Trophoblast cell (in vitro differentiated cells and primary cell): ENCODE measurements at regions not wholly inside any gene's neighbourhood (a gene's known extent, or its start where the extent isn't known, plus 50 kb on each side); places are given as distances from the start of the nearest gene placed in this dataset.

Source experiments
- DNase-seq, 2 donors: peaks; one replicate each; pipeline ENCODE4 v3.0.0-alpha.2; 2016
- H2AFZ ChIP-seq: 2 replicates; pipeline ENCODE4 v1.6.1; 2013; ENCODE audit warnings: low read length, moderate library complexity, mild to moderate bottlenecking; ENCODE audit not compliant: insufficient read depth, poor library complexity
- H2AK5ac ChIP-seq: 2 replicates; pipeline ENCODE4 v1.6.1; 2013; ENCODE audit warnings: mild to moderate bottlenecking, low read length
- H2BK120ac ChIP-seq: 2 replicates; pipeline ENCODE4 v1.6.1; 2013; ENCODE audit warnings: low read length, mild to moderate bottlenecking, moderate library complexity; ENCODE audit not compliant: insufficient read depth, poor library complexity
- H2BK12ac ChIP-seq: 2 replicates; pipeline ENCODE4 v1.6.1; 2013; ENCODE audit warnings: mild to moderate bottlenecking, low read length, moderate library complexity
- H2BK5ac ChIP-seq: 2 replicates; pipeline ENCODE4 v1.6.1; 2013; ENCODE audit warnings: low read length, low read depth, moderate library complexity, mild to moderate bottlenecking; ENCODE audit not compliant: poor library complexity
- H3K14ac ChIP-seq: 2 replicates; pipeline ENCODE4 v1.6.1; 2013; ENCODE audit warnings: mild to moderate bottlenecking, low read length
- H3K18ac ChIP-seq: 2 replicates; pipeline ENCODE4 v1.6.1; 2013; ENCODE audit warnings: mild to moderate bottlenecking, low read length
- H3K23ac ChIP-seq: 2 replicates; pipeline ENCODE4 v1.6.1; 2013; ENCODE audit warnings: low read length
- H3K27ac ChIP-seq: 2 replicates; pipeline ENCODE4 v1.5.1; 2013; ENCODE audit warnings: low read depth, mild to moderate bottlenecking, inconsistent platforms, low read length, moderate library complexity
- H3K27me3 ChIP-seq: 2 replicates; pipeline ENCODE4 v1.6.1; 2013; ENCODE audit warnings: inconsistent platforms, mild to moderate bottlenecking, low read length, moderate library complexity; ENCODE audit not compliant: insufficient read depth
- H3K36me3 ChIP-seq, 2 experiments: 1 replicate in 1 of 2; 2 replicates in 1 of 2; pipeline ENCODE4 v1.6.1; 2013; ENCODE audit warnings: low read length in 2 of 2, mild to moderate bottlenecking in 2 of 2, moderate library complexity in 1 of 2; ENCODE audit not compliant: insufficient read depth in 2 of 2, control insufficient read depth in 1 of 2
- H3K4ac ChIP-seq: 2 replicates; pipeline ENCODE4 v1.6.1; 2013; ENCODE audit warnings: low read depth, mild to moderate bottlenecking, low read length, moderate library complexity
- H3K4me1 ChIP-seq, 2 experiments: 1 replicate in 1 of 2; 2 replicates in 1 of 2; pipeline ENCODE4 v1.6.1; 2013; ENCODE audit warnings: low read length in 2 of 2, mild to moderate bottlenecking in 2 of 2, moderate library complexity in 1 of 2; ENCODE audit not compliant: insufficient read depth in 2 of 2, control insufficient read depth in 1 of 2
- H3K4me2 ChIP-seq: 2 replicates; pipeline ENCODE4 v1.6.1; 2013; ENCODE audit warnings: inconsistent platforms, mild to moderate bottlenecking, low read length, moderate library complexity
- H3K4me3 ChIP-seq: 2 replicates; pipeline ENCODE4 v1.5.1; 2013; ENCODE audit warnings: mild to moderate bottlenecking, low read depth, low read length, inconsistent platforms
- H3K79me1 ChIP-seq: one replicate; pipeline ENCODE4 v1.6.1; 2013; ENCODE audit warnings: low read length
- H3K79me2 ChIP-seq: 2 replicates; pipeline ENCODE4 v1.6.1; 2013; ENCODE audit warnings: low read length, mild to moderate bottlenecking; ENCODE audit not compliant: control insufficient read depth, insufficient read depth, poor library complexity
- H3K9ac ChIP-seq: 2 replicates; pipeline ENCODE4 v1.6.1; 2013; ENCODE audit warnings: mild to moderate bottlenecking, low read length
- H3K9me3 ChIP-seq: 2 replicates; pipeline ENCODE4 v1.6.1; 2013; ENCODE audit warnings: low read depth, mild to moderate bottlenecking, control low read depth, inconsistent platforms, low read length; ENCODE audit not compliant: insufficient read depth
- H4K12ac ChIP-seq: 2 replicates; pipeline ENCODE4 v1.6.1; 2013; ENCODE audit warnings: low read depth, mild to moderate bottlenecking, low read length, moderate library complexity
- H4K8ac ChIP-seq: 2 replicates; pipeline ENCODE4 v1.6.1; 2013; ENCODE audit warnings: low read depth, mild to moderate bottlenecking, low read length, moderate library complexity
- H4K91ac ChIP-seq: one replicate; pipeline ENCODE4 v1.6.1; 2013; ENCODE audit warnings: low read depth, mild to moderate bottlenecking, low read length, moderate library complexity
- WGBS: extraction: QIAGEN DNeasy Blood & Tissue Kit; methylation state at CpG from one replicate; pipeline ENCODE4 v1.1.7; 2013; ENCODE audit warnings: missing lambda C conversion rate; ENCODE audit not compliant: insufficient read length, insufficient coverage; ENCODE audit errors: extremely low coverage; 5-methylcytosine and 5-hydroxymethylcytosine counted together

DNA sequence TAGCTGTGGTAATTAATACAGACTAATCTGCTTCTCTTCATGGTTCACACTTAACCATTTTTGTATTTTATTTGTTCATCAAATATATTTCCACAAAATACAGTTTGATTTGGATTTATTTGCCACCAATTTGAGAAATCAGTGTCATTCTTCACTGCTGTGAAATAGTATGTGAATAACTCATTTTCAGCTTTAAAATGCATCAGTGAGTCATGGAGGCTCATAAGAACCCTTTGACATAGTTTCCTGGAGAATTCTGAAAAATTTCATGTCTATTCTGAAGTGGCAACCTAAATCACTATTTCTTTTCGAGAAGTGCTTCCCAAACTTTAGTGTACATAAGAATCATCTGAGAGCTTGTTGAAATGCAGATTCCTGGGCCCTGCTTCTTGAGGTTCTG, 1026.7 kb upstream of the ACVR2A start:
- H2BK12ac ChIP-seq = no peak overlapping the region
- no peak overlapping the region for H4K8ac ChIP-seq
- H3K79me1 ChIP-seq = no peaks in the 10 kb centered on the region
- H3K79me2 ChIP-seq = no peaks in the 10 kb centered on the region
- no peaks in the 10 kb centered on the region for H3K36me3 ChIP-seq
- H2BK5ac ChIP-seq = no peak overlapping the region
- no peaks in the 10 kb centered on the region for H3K27me3 ChIP-seq
- H2AFZ ChIP-seq = no peak overlapping the region
- H3K4me3 ChIP-seq = no peak overlapping the region
- WGBS = no CpG with 5 or more reads among the region's 1 CpG
- no peak overlapping the region for H3K27ac ChIP-seq
- H4K12ac ChIP-seq = no peak overlapping the region
- H3K4ac ChIP-seq = no peak overlapping the region
- DNase-seq = peak in 1 of 2 donors; percentile 40
- H3K18ac ChIP-seq = no peak overlapping the region
- no peak overlapping the region for H2BK120ac ChIP-seq
- H2AK5ac ChIP-seq = no peak overlapping the region
- peaks cover 0 to 2% of the 10 kb centered on the region in 2 experiments for H3K4me1 ChIP-seq
- H3K9ac ChIP-seq = no peak overlapping the region
- H3K14ac ChIP-seq = no peak overlapping the region
- no peaks in the 10 kb centered on the region for H3K9me3 ChIP-seq
- no peak overlapping the region for H3K23ac ChIP-seq
- H4K91ac ChIP-seq = no peak overlapping the region
- H3K4me2 ChIP-seq = no peak overlapping the region

- Histone ChIP-seq H3K36me3 (no peaks in the 10 kb centered on the region), H2AK5ac (no peak overlapping the region), H3K27ac (no peak overlapping the region), H3K4me2 (no peak overlapping the region), H3K4ac (no peak overlapping the region), H3K23ac (no peak overlapping the region), H2BK120ac (no peak overlapping the region), H3K79me1 (no peaks in the 10 kb centered on the region), H3K27me3 (no peaks in the 10 kb centered on the region), H2BK12ac (no peak overlapping the region), H4K8ac (no peak overlapping the region), H3K9ac (no peak overlapping the region), H4K12ac (no peak overlapping the region), H4K91ac (no peak overlapping the region), H3K4me1 (peaks cover 0 to 2% of the 10 kb centered on the region in 2 experiments), H3K14ac (no peak overlapping the region), H3K18ac (no peak overlapping the region), H3K9me3 (no peaks in the 10 kb centered on the region), H2BK5ac (no peak overlapping the region), H3K4me3 (no peak overlapping the region), H3K79me2 (no peaks in the 10 kb centered on the region), H2AFZ (no peak overlapping the region)
- no CpG with 5 or more reads among the region's 1 CpG for WGBS
- peak in 1 of 2 donors; percentile 22 for DNase-seq
Observed at GRCh38 chr2:146817613-146818012, 1027.2 kb upstream of the ACVR2A start.

GRCh38 chr2:146814971-146815370, 1029.9 kb upstream of the ACVR2A start:
- Histone ChIP-seq H4K91ac (no peak overlapping the region), H3K4me1 (peaks cover 0 to 2% of the 10 kb centered on the region in 2 experiments), H4K12ac (no peak overlapping the region), H3K9me3 (no peaks in the 10 kb centered on the region), H2AFZ (no peak overlapping the region), H3K18ac (no peak overlapping the region), H2BK5ac (no peak overlapping the region), H2BK120ac (no peak overlapping the region), H3K27ac (no peak overlapping the region), H4K8ac (no peak overlapping the region), H3K9ac (no peak overlapping the region), H2BK12ac (no peak overlapping the region), H3K79me1 (no peaks in the 10 kb centered on the region), H3K79me2 (no peaks in the 10 kb centered on the region), H3K4me3 (no peak overlapping the region), H3K23ac (no peak overlapping the region), H3K14ac (no peak overlapping the region), H3K36me3 (no peaks in the 10 kb centered on the region), H3K4ac (no peak overlapping the region), H3K4me2 (no peak overlapping the region), H2AK5ac (no peak overlapping the region), H3K27me3 (no peaks in the 10 kb centered on the region)
- DNase-seq = peak; percentile 6 to 68
- no CpG with 5 or more reads among the region's 1 CpG for WGBS

- Histone ChIP-seq H2AK5ac (no peak overlapping the region), H3K4ac (no peak overlapping the region), H3K14ac (no peak overlapping the region), H3K79me1 (no peaks in the 10 kb centered on the region), H3K4me1 (peaks cover 0 to 2% of the 10 kb centered on the region in 2 experiments), H3K36me3 (no peaks in the 10 kb centered on the region), H2AFZ (no peak overlapping the region), H2BK120ac (no peak overlapping the region), H3K4me2 (no peak overlapping the region), H3K79me2 (no peaks in the 10 kb centered on the region), H3K9me3 (no peaks in the 10 kb centered on the region), H4K8ac (no peak overlapping the region), H4K91ac (no peak overlapping the region), H3K4me3 (no peak overlapping the region), H4K12ac (no peak overlapping the region), H3K23ac (no peak overlapping the region), H3K18ac (no peak overlapping the region), H2BK12ac (no peak overlapping the region), H3K27me3 (no peaks in the 10 kb centered on the region), H3K27ac (no peak overlapping the region), H2BK5ac (no peak overlapping the region), H3K9ac (no peak overlapping the region)
- WGBS = no CpG with 5 or more reads among the region's 17 CpGs
- no peak for DNase-seq
Observed at GRCh38 chr2:146807568-146808168, 1037.2 kb upstream of the ACVR2A start.
